Caco-2 (cell line): ENCODE measurements at regions not wholly inside any gene's neighbourhood (a gene's known extent, or its start where the extent isn't known, plus 50 kb on each side); places are given as distances from the start of the nearest gene placed in this dataset.

Source experiments
- BruUV-seq: library from RNA; stranded (reverse); fragments of 400-500 nt; replicated peaks from 2 replicates; lab custom pipeline; 2021; lab: Mats Ljungman, UMichigan
- CTCF ChIA-PET: fragments of 300-600 bp; sonication (Branson Sonifier 250); formaldehyde crosslinking; loops from one replicate; lab custom pipeline; 2022; ENCODE audit warnings: antibody characterized with exemption; lab: Charles Lee
- POLR2A ChIA-PET: fragments of 300-600 bp; sonication (Branson Sonifier 250); formaldehyde crosslinking; loops from one replicate; lab custom pipeline; 2022; ENCODE audit warnings: antibody characterized with exemption; lab: Charles Lee
- DNase-seq, 2 experiments: peaks; one replicate each; pipeline versions ENCODE4 v3.0.0 to v3.0.0-alpha.2; 2020 to 2022
- H3K27me3 ChIP-seq: replicated peaks from 2 replicates; pipeline ENCODE4 v1.6.0; 2011; ENCODE audit warnings: low read length; ENCODE audit not compliant: control insufficient read depth, insufficient read depth
- H3K36me3 ChIP-seq: 2 replicates; pipeline ENCODE4 v1.5.1; 2011; ENCODE audit warnings: low read length; ENCODE audit not compliant: control insufficient read depth, insufficient read depth
- H3K4me1 ChIP-seq: fragments of 250-450 bp; sonication (Bioruptor Pico); 2 replicates; pipeline ENCODE4 v1.5.1; 2020; ENCODE audit warnings: mild to moderate bottlenecking
- H3K4me3 ChIP-seq: 2 replicates; pipeline ENCODE4 v1.5.1; 2011; ENCODE audit warnings: low read depth, mild to moderate bottlenecking, control low read depth, low read length
- H3K9me3 ChIP-seq: fragments of 250-450 bp; sonication (Bioruptor Pico); 2 replicates; pipeline ENCODE4 v1.5.1; 2020; ENCODE audit warnings: mild to moderate bottlenecking, moderate library complexity
- H3K27ac Mint-ChIP-seq: one replicate; pipeline ENCODE4 v1.8.0; 2022; ENCODE audit warnings: mixed read lengths; ENCODE audit not compliant: unreplicated experiment
- H3K27me3 Mint-ChIP-seq: one replicate; pipeline ENCODE4 v1.8.0; 2022; ENCODE audit warnings: mixed read lengths; ENCODE audit not compliant: insufficient read depth, unreplicated experiment
- H3K36me3 Mint-ChIP-seq: one replicate; pipeline ENCODE4 v1.8.0; 2022; ENCODE audit warnings: mild to moderate bottlenecking, mixed read lengths; ENCODE audit not compliant: insufficient read depth, unreplicated experiment
- H3K4me1 Mint-ChIP-seq: one replicate; pipeline ENCODE4 v1.8.0; 2022; ENCODE audit warnings: low read depth, mixed read lengths; ENCODE audit not compliant: unreplicated experiment
- H3K4me3 Mint-ChIP-seq: one replicate; pipeline ENCODE4 v1.8.0; 2022; ENCODE audit warnings: mild to moderate bottlenecking, moderate library complexity, mixed read lengths; ENCODE audit not compliant: unreplicated experiment
- H3K9me3 Mint-ChIP-seq: one replicate; pipeline ENCODE4 v1.8.0; 2022; ENCODE audit warnings: mixed read lengths; ENCODE audit not compliant: unreplicated experiment
- CTCF ChIP-seq, 2 experiments: fragments of 200-600 bp in 1 of 2; IDR thresholded peaks; 1 replicate in 1 of 2; 2 replicates in 1 of 2; pipeline versions ENCODE4 v1.5.1 to v1.8.0; 2011 to 2022; ENCODE audit warnings: antibody characterized with exemption in 1 of 2, control low read depth in 1 of 2, inconsistent platforms in 1 of 2, low read depth in 1 of 2, low read length in 1 of 2, mild to moderate bottlenecking in 1 of 2, moderate library complexity in 1 of 2; ENCODE audit not compliant: insufficient read depth in 1 of 2, severe bottlenecking in 1 of 2, unreplicated experiment in 1 of 2
- intact Hi-C: fragments of 100-400 bp; cut with micrococcal nuclease; formaldehyde crosslinking; loops from one replicate; pipeline ENCODE4 v1.10.0; 2022; ENCODE audit not compliant: unreplicated experiment

- no peak overlapping the region for H3K4me3 ChIP-seq
- no peaks in the 10 kb centered on the region for H3K27me3 ChIP-seq
- ChIA-PET CTCF (no interaction called here), POLR2A (no interaction called here)
- BruUV-seq, result no TSS peak
- Mint-ChIP-seq H3K27me3 (no peaks in the 10 kb centered on the region), H3K36me3 (no peaks in the 10 kb centered on the region), H3K4me1 (no peaks in the 10 kb centered on the region), H3K9me3 (no peaks in the 10 kb centered on the region), H3K27ac (no peak overlapping the region), H3K4me3 (no peak overlapping the region)
- no peaks in the 10 kb centered on the region for H3K36me3 ChIP-seq
- DNase-seq, result no peak
- H3K4me1 ChIP-seq, result no peaks in the 10 kb centered on the region
- intact Hi-C loops, result no loop called here
- no peaks in the 10 kb centered on the region for H3K9me3 ChIP-seq
- no peak for TF ChIP-seq CTCF (IDR thresholded peaks at IDR 0.05; ENCODE audit: insufficient read depth in 1 of 2, low read depth in 1 of 2, low read length in 1 of 2, severe bottlenecking in 1 of 2, unreplicated experiment in 1 of 2)
These were observed 668.7 kb upstream of the EPHA5 start for GRCh38 chr4:66339007-66339406.

GRCh38 chr4:66331761-66332160 lies 661.5 kb upstream of the EPHA5 start:
- ChIA-PET CTCF (no interaction called here), POLR2A (no interaction called here)
- H3K36me3 Mint-ChIP-seq, result no peaks in the 10 kb centered on the region
- BruUV-seq, result no TSS peak
- no peaks in the 10 kb centered on the region for H3K9me3 Mint-ChIP-seq
- H3K27me3 Mint-ChIP-seq, result no peaks in the 10 kb centered on the region
- Histone ChIP-seq H3K9me3 (no peaks in the 10 kb centered on the region), H3K4me1 (no peaks in the 10 kb centered on the region), H3K4me3 (no peak overlapping the region), H3K36me3 (no peaks in the 10 kb centered on the region), H3K27me3 (no peaks in the 10 kb centered on the region)
- no peak for TF ChIP-seq CTCF (IDR thresholded peaks at IDR 0.05; ENCODE audit: insufficient read depth in 1 of 2, low read depth in 1 of 2, low read length in 1 of 2, severe bottlenecking in 1 of 2, unreplicated experiment in 1 of 2)
- H3K4me3 Mint-ChIP-seq, result no peak overlapping the region
- DNase-seq, result no peak
- no peaks in the 10 kb centered on the region for H3K4me1 Mint-ChIP-seq
- intact Hi-C loops, result no loop called here
- H3K27ac Mint-ChIP-seq, result no peak overlapping the region

- no peaks in the 10 kb centered on the region for H3K4me1 Mint-ChIP-seq
- POLR2A ChIA-PET, result no interaction called here
- no peak for TF ChIP-seq CTCF (IDR thresholded peaks at IDR 0.05; ENCODE audit: insufficient read depth in 1 of 2, low read depth in 1 of 2, low read length in 1 of 2, severe bottlenecking in 1 of 2, unreplicated experiment in 1 of 2)
These were observed 659.8 kb upstream of the EPHA5 start for GRCh38 chr4:66330125-66330524.

More at GRCh38 chr4:66330125-66330524, 659.8 kb upstream of the EPHA5 start:
- no peaks in the 10 kb centered on the region for H3K36me3 ChIP-seq
- no peaks in the 10 kb centered on the region for H3K27me3 Mint-ChIP-seq
- no TSS peak for BruUV-seq
- H3K9me3 Mint-ChIP-seq, result no peaks in the 10 kb centered on the region
- H3K4me1 ChIP-seq, result no peaks in the 10 kb centered on the region
- no peaks in the 10 kb centered on the region for H3K9me3 ChIP-seq
- intact Hi-C loops, result no loop called here
- no peak overlapping the region for H3K27ac Mint-ChIP-seq
- H3K4me3 ChIP-seq, result no peak overlapping the region
- H3K4me3 Mint-ChIP-seq, result no peak overlapping the region
- CTCF ChIA-PET, result no interaction called here
- no peaks in the 10 kb centered on the region for H3K36me3 Mint-ChIP-seq
- no peaks in the 10 kb centered on the region for H3K27me3 ChIP-seq
- no peak for DNase-seq
